Neural cell (in vitro differentiated cells): ENCODE measurements at regions not wholly inside any gene's neighbourhood (a gene's known extent, or its start where the extent isn't known, plus 50 kb on each side); places are given as distances from the start of the nearest gene placed in this dataset.

Source experiments
- CTCF ChIP-seq: fragments of 450-650 bp; IDR thresholded peaks from 2 replicates; pipeline ENCODE4 v1.5.1; 2014; ENCODE audit warnings: antibody characterized with exemption, mild to moderate bottlenecking, moderate library complexity; ENCODE audit not compliant: poor library complexity, severe bottlenecking
- EP300 ChIP-seq: fragments of 450-650 bp; conservative IDR thresholded peaks from 2 replicates; pipeline ENCODE4 v1.6.1; 2014; ENCODE audit warnings: antibody characterized with exemption, mild to moderate bottlenecking, moderate library complexity; ENCODE audit not compliant: poor library complexity, severe bottlenecking
- EZH2 ChIP-seq: fragments of 200-600, 300-800 bp; shearing (Covaris generic), sonication (generic); IDR thresholded peaks from 2 replicates; pipeline ENCODE4 v1.6.1; 2014; ENCODE audit warnings: antibody characterized with exemption, low read length, borderline replicate concordance, mild to moderate bottlenecking; ENCODE audit not compliant: insufficient read depth, poor library complexity, severe bottlenecking
- MXI1 ChIP-seq: fragments of 450-650 bp; conservative IDR thresholded peaks from 2 replicates; pipeline ENCODE4 v1.6.1; 2014; ENCODE audit warnings: antibody characterized with exemption, mild to moderate bottlenecking; ENCODE audit not compliant: poor library complexity, severe bottlenecking
- POLR2AphosphoS5 ChIP-seq: IDR thresholded peaks from 2 replicates; pipeline ENCODE4 v1.6.1; 2012
- RAD21 ChIP-seq: fragments of 450-650 bp; conservative IDR thresholded peaks from 2 replicates; pipeline ENCODE4 v1.6.1; 2014; ENCODE audit warnings: antibody characterized with exemption, mild to moderate bottlenecking, moderate library complexity
- SMC3 ChIP-seq: fragments of 450-650 bp; conservative IDR thresholded peaks from 2 replicates; pipeline ENCODE4 v1.6.1; 2014; ENCODE audit warnings: antibody characterized with exemption, mild to moderate bottlenecking, moderate library complexity; ENCODE audit not compliant: poor library complexity
- TF ChIP-seq, protein P1 (sequence below): IDR thresholded peaks from 2 replicates; pipeline ENCODE4 v1.6.1; 2012; ENCODE audit warnings: borderline replicate concordance

GRCh38 chr17:72407931-72408330 is 287.1 kb downstream of the SOX9 start:
- TF ChIP-seq CTCF (no peak), EP300 (no peak), POLR2AphosphoS5 (no peak), EZH2 (no peak), SMC3 (no peak), RAD21 (no peak), MXI1 (no peak)
- TF ChIP-seq, protein P1, sequence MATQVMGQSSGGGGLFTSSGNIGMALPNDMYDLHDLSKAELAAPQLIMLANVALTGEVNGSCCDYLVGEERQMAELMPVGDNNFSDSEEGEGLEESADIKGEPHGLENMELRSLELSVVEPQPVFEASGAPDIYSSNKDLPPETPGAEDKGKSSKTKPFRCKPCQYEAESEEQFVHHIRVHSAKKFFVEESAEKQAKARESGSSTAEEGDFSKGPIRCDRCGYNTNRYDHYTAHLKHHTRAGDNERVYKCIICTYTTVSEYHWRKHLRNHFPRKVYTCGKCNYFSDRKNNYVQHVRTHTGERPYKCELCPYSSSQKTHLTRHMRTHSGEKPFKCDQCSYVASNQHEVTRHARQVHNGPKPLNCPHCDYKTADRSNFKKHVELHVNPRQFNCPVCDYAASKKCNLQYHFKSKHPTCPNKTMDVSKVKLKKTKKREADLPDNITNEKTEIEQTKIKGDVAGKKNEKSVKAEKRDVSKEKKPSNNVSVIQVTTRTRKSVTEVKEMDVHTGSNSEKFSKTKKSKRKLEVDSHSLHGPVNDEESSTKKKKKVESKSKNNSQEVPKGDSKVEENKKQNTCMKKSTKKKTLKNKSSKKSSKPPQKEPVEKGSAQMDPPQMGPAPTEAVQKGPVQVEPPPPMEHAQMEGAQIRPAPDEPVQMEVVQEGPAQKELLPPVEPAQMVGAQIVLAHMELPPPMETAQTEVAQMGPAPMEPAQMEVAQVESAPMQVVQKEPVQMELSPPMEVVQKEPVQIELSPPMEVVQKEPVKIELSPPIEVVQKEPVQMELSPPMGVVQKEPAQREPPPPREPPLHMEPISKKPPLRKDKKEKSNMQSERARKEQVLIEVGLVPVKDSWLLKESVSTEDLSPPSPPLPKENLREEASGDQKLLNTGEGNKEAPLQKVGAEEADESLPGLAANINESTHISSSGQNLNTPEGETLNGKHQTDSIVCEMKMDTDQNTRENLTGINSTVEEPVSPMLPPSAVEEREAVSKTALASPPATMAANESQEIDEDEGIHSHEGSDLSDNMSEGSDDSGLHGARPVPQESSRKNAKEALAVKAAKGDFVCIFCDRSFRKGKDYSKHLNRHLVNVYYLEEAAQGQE: no peak
